ENCODE measurements at regions not wholly inside any gene's neighbourhood (a gene's known extent, or its start where the extent isn't known, plus 50 kb on each side); places are given as distances from the start of the nearest gene placed in this dataset.

DNA sequence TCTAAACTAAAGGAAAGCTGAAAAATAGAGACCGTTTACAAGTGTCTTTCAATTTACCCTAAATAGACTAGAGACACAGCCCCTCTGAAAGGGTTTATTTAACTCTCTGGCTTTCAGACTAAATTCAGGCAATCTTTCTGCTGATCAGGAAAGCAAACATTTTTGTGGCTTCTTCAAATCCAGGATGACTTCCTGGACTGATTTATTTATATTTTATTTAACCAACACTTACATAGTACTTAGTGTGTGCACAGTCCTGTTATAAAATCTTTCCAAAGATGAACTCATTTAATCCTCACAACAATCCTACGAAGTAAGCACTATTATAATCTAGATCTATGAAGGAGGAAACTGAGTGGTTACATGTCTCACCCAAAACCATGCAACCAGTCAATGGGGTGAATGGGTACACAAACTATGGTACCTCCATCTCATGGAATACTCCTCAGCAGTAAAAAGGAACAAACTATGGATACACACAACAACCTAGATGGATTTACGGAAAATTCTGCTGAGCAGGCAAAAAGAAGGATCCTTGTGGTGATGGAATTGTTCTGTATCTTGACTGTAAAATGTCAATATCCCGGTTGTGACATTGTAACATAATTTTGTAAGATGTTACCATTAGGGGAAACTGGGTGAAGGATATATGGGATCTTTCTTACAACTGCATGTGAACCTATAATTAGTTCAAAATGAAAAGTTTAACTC, 64.1 kb upstream of the MAMLD1 start:
- no peak for DNase-seq (ENCODE audit: low read depth)

DNA sequence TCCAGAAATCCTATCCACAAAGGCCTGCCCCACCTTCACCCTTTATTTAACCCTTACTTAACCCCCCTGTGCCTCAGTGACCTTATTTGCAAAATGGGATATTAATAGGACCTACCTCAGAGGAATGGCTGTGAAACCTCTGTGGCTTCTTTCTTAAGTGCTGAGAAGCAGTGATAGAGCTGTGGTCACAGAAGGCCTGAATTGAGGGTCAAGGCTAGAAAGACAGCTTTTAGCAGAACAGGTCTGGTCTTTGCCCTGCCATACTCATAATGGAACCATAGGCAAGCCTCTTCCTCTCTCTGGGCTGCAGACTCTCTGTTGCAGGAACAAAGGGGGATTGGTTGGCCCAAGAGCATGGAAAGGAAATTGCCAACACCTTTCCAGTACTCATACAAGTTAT, 63.5 kb upstream of the MAMLD1 start:
- no peak for DNase-seq (ENCODE audit: low read depth)

DNA sequence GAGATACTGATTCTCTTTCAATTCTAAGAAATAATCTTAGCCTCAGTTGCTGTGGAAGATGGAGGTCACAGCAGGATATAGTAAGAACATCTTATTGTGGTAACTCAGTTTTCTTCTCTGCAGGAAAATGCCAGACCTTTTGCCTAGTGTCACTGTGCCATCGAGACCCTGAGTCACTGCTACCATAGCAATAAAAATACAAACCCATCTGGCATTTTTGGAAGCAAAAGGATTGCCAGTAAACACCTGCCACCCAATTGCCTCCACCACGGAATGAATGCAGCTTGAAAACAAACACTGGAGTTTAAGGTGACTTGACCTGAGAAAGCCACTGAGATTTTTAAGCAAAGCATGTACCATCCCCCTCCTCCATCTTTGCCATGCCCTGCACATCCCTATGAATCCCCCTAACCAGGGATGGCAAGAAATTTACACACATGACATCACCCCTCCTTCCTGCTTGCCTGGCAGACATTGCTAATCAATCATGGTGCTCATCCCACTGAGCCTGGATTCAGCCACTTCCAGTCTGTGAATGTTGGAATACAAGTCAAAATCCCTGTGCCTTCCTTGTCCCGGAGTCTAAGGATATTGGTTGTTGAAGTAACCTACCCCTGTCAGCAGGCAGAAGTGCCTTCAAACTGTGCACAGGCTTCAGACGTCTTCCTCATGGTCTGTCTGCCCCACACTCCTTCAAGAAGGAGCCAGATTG, 59.6 kb upstream of the MAMLD1 start:
- no peak for DNase-seq (ENCODE audit: low read depth)

DNA sequence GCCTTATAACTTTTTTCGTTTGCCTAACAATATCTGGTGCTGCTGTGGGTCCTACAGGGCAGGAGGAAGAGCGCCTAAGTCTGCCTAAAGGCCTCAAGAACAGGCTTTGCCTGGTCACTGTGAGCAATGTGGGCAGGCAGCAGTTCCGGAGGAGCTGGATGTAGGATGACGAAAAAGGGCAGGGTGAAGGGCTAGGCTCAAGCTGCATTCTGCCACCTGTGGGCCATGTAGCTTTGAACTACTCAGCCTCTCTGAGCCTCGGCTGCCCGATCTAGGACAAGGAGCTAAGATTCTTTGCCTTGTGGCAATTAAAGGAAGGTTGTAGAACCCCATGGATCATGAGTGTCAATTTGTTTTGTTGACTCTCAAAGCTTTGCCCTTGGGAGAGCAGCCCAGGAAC, 57.1 kb upstream of the MAMLD1 start:
- DNase-seq (ENCODE audit: low read depth) = no peak

DNA sequence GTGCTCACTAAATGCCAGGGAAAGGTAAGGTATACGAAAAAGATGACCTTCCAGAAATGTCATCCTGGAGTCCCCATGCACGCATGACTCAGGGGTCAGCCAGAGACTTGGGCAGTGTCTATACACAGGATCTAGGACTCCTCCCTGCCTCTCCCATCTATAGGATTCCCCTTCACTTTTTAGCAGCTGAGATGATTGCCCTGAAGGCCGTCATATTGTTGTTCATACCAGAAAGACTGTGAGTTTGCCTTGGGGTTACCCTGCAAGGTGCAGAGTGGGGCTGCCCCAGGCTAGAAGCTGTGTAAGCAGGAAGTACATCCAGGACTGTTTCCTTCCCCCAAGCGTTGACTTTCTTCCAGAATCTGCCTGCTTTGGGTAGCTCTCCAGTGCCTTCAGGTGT, 55.1 kb upstream of the MAMLD1 start:
- DNase-seq (ENCODE audit: low read depth) = no peak

DNA sequence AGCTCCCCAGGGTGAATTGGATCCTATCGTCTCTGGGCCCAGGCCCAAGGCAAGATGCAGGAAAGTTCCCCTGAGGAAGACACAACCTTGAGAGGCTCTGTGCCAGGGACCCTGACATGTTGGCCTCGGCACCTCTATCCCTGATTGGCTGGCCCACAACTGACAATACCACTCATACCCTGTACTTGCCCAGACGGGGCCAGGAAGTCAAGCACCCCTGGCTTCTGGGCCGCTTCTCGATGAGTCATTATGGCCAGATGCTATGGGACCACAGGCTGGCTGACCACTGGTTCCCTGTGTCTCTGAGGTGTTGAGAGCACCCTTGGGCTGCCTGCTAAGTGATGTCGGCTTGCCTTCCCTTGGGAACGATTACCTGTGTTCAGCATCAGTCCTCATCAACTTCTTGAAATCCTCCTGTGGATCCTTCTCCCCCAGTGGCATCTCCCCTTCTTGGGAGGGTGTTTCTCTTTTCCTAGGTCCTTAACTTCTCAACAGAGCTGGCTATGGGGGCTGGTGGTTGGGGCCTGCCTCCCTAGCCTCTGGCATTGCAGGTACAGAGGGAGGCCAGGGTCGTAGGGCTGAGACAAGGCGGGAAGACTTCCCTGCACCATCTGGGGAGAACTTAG, 54.5 kb upstream of the MAMLD1 start:
- no peak for DNase-seq (ENCODE audit: low read depth)

DNA sequence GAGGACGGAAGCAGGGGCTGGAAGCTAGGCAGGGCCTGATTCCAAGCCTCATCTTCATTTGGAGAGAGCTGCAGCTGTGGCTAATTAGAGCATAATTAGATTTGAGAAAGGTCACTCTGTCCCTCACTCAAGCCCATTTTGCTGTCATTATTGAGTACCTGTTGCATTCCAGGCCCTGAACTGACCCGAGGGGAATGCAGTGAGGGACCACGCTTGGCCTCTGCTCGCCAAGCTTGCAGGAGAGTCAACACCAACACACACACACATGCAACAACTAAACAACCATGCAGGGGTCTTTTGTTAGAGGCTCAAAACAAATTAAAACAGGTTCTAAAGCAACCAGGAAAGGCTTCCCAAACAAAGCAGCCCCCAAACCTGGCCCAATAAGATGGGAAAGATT, 52.7 kb upstream of the MAMLD1 start:
- DNase-seq (ENCODE audit: low read depth) = no peak

DNA sequence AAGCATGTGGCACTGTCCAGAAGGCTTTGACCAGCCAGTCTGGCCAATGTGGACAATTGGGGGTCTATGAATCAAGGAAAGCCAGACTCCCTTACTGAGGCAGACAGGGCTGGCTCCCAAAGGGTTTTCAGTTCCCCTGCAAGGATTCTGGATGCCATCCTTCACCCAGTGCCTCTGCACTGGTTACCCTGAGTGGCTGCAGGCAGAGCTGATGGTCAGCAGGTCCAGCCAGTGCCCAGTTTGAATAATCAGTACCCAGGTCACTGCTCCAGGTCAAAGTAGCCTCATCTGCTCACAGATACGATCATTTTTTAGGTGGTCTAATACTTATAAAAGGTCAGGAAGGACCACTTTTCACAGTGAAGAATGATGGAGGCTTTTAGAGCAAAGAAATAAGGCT, 52.2 kb upstream of the MAMLD1 start:
- DNase-seq (ENCODE audit: low read depth) = no peak

DNA sequence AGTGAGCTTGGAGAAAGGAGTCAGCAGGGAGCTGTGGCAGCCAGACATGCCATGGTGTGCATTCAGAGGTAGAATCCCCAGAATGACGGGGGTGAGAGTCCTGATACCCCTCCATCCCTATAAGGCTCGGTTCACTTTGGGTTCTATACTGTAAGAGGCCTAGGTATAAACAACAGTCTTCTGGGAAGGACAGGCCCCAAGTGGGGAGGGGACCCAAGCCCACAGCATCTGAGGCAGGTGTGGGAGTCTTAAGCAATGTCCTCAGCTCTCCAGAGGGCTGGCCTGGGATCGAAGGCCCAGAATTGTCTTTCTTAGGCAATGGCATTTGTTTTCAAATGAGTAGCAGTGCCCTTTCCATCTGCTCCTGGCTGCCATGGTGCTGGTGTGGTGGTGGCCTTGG, 50.2 kb upstream of the MAMLD1 start:
- DNase-seq (ENCODE audit: low read depth) = no peak

Data from GM04503 (cell line).